AG04450 (cell line): ENCODE measurements at regions not wholly inside any gene's neighbourhood (a gene's known extent, or its start where the extent isn't known, plus 50 kb on each side); places are given as distances from the start of the nearest gene placed in this dataset.

Source experiments
- CTCF ChIA-PET: fragments of 300-600, 350-600 bp; formaldehyde crosslinking; extraction: SDS; loops from one replicate; lab custom pipeline; 2022; ENCODE audit warnings: antibody characterized with exemption, inconsistent platforms; lab: Charles Lee
- POLR2A ChIA-PET: fragments of 350-600 bp; formaldehyde crosslinking; extraction: SDS; loops from one replicate; lab custom pipeline; 2021; ENCODE audit warnings: antibody characterized with exemption, inconsistent platforms; lab: Yijun Ruan, JAX
- DNase-seq: peaks from one replicate; pipeline ENCODE4 v3.0.0-alpha.2; 2011; ENCODE audit warnings: low read depth, low spot score
- H3K27ac ChIP-seq: one replicate; pipeline ENCODE4 v1.5.1; 2012; ENCODE audit warnings: low read depth, low read length, control low read depth
- H3K27me3 ChIP-seq: one replicate; pipeline ENCODE4 v1.6.0; 2012; ENCODE audit warnings: low read length; ENCODE audit not compliant: control insufficient read depth, insufficient read depth
- H3K4me3 ChIP-seq: 2 replicates; pipeline ENCODE4 v1.5.1; 2011; ENCODE audit warnings: mild to moderate bottlenecking, low read depth, low read length, control low read depth
- H3K9me3 ChIP-seq: 2 replicates; pipeline ENCODE4 v1.5.1; 2012; ENCODE audit warnings: low read length; ENCODE audit not compliant: control insufficient read depth, insufficient read depth
- TF ChIP-seq, protein P1 (sequence below): IDR thresholded peaks from 2 replicates; pipeline ENCODE4 v1.5.1; 2011; ENCODE audit warnings: low read depth, low read length, control low read depth, inconsistent platforms

DNA sequence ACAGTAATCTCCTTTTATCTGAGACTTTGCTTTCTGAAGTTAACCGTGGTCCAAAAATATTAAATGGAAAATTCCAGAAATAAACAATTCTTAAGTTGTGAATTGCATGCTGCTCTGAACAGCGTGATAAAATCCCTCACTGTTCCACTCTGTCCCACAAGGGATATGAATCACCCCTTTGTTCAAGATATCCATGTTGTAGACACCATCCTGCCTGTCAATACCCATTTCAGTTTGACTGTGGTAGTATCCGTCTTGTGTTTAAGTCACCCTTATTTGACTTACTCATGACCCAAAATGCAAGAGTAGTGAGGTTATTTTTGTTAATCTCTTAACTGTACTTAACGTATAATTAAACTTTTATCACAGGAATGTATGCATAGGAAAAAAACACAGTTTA lies 435.0 kb downstream of the SHQ1 start:
- H3K9me3 ChIP-seq: no peaks in the 10 kb centered on the region
- no peaks in the 10 kb centered on the region for H3K27me3 ChIP-seq
- TF ChIP-seq, protein P1, sequence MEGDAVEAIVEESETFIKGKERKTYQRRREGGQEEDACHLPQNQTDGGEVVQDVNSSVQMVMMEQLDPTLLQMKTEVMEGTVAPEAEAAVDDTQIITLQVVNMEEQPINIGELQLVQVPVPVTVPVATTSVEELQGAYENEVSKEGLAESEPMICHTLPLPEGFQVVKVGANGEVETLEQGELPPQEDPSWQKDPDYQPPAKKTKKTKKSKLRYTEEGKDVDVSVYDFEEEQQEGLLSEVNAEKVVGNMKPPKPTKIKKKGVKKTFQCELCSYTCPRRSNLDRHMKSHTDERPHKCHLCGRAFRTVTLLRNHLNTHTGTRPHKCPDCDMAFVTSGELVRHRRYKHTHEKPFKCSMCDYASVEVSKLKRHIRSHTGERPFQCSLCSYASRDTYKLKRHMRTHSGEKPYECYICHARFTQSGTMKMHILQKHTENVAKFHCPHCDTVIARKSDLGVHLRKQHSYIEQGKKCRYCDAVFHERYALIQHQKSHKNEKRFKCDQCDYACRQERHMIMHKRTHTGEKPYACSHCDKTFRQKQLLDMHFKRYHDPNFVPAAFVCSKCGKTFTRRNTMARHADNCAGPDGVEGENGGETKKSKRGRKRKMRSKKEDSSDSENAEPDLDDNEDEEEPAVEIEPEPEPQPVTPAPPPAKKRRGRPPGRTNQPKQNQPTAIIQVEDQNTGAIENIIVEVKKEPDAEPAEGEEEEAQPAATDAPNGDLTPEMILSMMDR: no peak
- CTCF ChIA-PET: no interaction called here
- H3K27ac ChIP-seq: no peak overlapping the region
- H3K4me3 ChIP-seq: no peak overlapping the region
- POLR2A ChIA-PET: no interaction called here
- no peak for DNase-seq

DNA sequence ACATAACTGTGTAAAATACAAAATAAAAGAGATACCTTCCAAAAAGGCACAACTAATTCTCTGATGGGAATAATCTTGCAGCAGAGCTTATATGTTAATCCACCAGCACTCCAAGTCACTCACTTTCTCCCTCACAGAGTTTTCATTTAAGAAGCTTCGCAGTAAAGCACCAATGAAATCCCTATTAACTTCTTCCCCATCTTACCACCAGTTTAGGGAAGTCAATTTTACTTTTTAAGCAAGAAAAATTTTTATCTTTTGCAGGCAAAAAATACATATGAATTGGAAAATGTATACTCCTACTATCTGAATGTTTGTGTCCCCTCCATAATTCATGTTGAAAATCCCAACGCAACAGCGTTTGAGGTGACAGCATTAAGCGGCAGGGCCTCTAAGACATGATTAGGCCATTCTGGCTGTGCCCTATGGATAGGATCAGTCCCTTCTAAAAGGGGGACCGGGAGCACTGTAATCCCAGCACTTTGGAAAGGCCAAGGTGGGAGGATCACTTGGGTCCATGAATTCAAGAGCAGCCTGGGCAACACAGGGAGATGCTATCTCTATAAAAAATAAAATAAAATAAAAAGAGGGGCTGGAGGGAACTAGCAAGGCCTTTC lies 435.8 kb downstream of the SHQ1 start:
- CTCF ChIA-PET: no interaction called here
- no peak overlapping the region for H3K4me3 ChIP-seq
- POLR2A ChIA-PET: no interaction called here
- no peak for DNase-seq
- H3K27me3 ChIP-seq: no peaks in the 10 kb centered on the region
- TF ChIP-seq, protein P1: no peak
- no peak overlapping the region for H3K27ac ChIP-seq
- H3K9me3 ChIP-seq: no peaks in the 10 kb centered on the region

DNA sequence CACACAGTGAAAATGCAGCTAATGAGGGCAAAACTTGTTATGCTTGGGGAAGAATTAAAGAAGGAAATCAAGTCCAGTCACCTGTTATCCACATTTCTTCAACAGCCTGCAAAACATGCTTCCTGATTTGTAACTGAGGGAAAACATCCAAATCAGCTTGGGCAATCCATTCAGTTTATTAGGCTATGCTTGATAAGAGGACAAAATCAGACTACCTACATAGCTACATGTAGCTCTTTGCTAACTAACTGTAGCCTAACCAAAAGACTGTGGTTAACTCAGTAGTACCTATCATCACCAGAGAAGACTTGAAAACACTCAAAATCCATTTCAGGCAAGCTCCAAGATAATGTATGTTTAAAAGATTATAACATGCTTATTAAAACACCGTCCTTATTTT lies 436.4 kb downstream of the SHQ1 start:
- no peak overlapping the region for H3K27ac ChIP-seq
- TF ChIP-seq, protein P1: no peak
- DNase-seq: no peak
- ChIA-PET POLR2A (no interaction called here), CTCF (no interaction called here)
- no peak overlapping the region for H3K4me3 ChIP-seq
- no peaks in the 10 kb centered on the region for H3K27me3 ChIP-seq
- no peaks in the 10 kb centered on the region for H3K9me3 ChIP-seq

DNA sequence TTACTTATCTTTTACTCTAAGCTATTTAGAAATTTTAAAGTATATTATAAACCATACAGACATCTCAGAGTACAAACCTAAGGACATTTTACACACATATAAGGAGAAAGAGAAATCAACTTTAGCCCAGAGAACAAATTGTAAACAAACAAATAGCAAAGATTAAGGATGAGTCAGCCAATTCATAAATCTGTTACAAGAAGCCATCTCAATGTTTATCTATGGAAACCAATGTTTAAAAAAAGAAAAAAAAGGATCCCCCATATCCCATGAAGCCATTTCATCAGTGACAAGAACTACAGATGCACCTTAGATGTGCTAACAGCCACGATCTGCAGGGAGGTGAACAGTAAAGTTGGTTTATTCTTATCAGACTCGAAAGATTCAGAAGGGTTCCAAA lies 437.1 kb downstream of the SHQ1 start:
- ChIA-PET POLR2A (no interaction called here), CTCF (no interaction called here)
- no peaks in the 10 kb centered on the region for H3K27me3 ChIP-seq
- no peaks in the 10 kb centered on the region for H3K9me3 ChIP-seq
- no peak overlapping the region for H3K27ac ChIP-seq
- DNase-seq: no peak
- TF ChIP-seq, protein P1: no peak
- no peak overlapping the region for H3K4me3 ChIP-seq

DNA sequence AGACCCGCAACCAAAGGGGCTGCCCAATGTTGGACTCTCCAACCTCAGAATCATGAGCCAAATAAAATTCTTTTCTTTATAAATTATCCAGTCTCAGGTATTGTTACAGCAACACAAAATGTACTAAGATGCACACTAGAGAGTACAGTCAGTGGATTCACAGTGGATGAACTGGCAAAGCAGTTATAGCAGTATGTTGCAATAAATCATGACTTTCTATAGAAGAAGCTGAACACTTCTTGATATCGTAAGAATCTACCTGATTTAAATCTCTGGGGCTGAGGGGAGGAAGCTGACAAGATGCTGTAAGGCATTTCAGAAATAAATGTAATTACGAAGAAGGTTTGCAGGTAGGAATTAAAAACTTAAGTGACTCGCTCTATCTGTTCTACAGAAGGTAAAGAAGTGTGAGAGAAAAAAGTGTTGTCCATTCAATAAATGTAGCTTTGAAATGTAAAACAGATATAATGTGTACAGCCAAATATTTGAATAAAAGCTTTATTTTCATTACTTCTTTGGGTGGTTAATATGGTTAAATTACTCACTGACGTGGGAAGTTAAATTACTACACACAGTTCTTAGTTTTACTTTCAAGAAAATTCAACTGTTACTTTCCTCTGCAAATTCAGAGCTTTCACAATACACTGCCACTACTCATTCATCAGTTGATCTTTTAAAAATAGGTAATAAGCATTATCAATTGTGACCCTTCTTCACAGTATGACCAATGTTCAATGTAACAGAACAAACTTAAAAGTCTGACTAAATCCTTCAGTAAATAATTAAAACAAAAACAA lies 439.1 kb downstream of the SHQ1 start:
- Histone ChIP-seq H3K27ac (no peak overlapping the region), H3K27me3 (no peaks in the 10 kb centered on the region), H3K9me3 (no peaks in the 10 kb centered on the region), H3K4me3 (no peak overlapping the region)
- ChIA-PET POLR2A (no interaction called here), CTCF (interaction anchor here (0.8 to 1.3 kb wide), 2 partner anchors 14 to 413 kb away, joined by 3 to 4 read pairs; no protein-coding TSS in a partner anchor)
- no peak for DNase-seq
- TF ChIP-seq, protein P1: no peak
